GM12872 (cell line): ENCODE measurements at regions not wholly inside any gene's neighbourhood (a gene's known extent, or its start where the extent isn't known, plus 50 kb on each side); places are given as distances from the start of the nearest gene placed in this dataset.

Source experiments
- TF ChIP-seq, protein P1 (sequence below): IDR thresholded peaks from 3 replicates; pipeline ENCODE4 v1.5.1; 2011; ENCODE audit warnings: low read depth, mild to moderate bottlenecking, low read length, moderate library complexity; ENCODE audit not compliant: insufficient read depth

GRCh38 chr5:87154191-87154590 lies 113.5 kb upstream of the RASA1 start:
- TF ChIP-seq, protein P1, sequence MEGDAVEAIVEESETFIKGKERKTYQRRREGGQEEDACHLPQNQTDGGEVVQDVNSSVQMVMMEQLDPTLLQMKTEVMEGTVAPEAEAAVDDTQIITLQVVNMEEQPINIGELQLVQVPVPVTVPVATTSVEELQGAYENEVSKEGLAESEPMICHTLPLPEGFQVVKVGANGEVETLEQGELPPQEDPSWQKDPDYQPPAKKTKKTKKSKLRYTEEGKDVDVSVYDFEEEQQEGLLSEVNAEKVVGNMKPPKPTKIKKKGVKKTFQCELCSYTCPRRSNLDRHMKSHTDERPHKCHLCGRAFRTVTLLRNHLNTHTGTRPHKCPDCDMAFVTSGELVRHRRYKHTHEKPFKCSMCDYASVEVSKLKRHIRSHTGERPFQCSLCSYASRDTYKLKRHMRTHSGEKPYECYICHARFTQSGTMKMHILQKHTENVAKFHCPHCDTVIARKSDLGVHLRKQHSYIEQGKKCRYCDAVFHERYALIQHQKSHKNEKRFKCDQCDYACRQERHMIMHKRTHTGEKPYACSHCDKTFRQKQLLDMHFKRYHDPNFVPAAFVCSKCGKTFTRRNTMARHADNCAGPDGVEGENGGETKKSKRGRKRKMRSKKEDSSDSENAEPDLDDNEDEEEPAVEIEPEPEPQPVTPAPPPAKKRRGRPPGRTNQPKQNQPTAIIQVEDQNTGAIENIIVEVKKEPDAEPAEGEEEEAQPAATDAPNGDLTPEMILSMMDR: no peak

- TF ChIP-seq, protein P1: no peak
Observed at GRCh38 chr5:87155106-87155505, 112.6 kb upstream of the RASA1 start.

DNA sequence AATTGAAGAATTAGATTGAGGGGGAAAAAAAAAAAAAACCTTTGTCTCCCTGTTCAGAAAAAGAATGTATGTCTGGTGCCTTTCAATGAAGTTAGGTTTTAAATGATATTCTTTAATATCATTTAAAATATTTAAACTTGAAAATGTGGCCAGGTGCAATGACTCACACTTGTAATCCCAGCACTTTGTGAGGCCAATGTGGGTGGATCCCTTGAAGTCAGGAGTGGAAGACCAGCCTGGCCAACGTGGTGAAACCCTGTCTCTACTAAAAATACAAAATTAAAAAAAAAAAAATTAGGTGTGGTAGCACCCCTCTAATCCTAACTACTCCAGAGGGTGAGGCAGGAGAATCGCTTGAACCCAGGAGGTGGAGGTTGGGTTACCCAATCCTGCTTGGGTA lies 111.1 kb upstream of the RASA1 start:
- TF ChIP-seq, protein P1: no peak

GRCh38 chr5:87164409-87164808 lies 103.3 kb upstream of the RASA1 start:
- TF ChIP-seq, protein P1: no peak

DNA sequence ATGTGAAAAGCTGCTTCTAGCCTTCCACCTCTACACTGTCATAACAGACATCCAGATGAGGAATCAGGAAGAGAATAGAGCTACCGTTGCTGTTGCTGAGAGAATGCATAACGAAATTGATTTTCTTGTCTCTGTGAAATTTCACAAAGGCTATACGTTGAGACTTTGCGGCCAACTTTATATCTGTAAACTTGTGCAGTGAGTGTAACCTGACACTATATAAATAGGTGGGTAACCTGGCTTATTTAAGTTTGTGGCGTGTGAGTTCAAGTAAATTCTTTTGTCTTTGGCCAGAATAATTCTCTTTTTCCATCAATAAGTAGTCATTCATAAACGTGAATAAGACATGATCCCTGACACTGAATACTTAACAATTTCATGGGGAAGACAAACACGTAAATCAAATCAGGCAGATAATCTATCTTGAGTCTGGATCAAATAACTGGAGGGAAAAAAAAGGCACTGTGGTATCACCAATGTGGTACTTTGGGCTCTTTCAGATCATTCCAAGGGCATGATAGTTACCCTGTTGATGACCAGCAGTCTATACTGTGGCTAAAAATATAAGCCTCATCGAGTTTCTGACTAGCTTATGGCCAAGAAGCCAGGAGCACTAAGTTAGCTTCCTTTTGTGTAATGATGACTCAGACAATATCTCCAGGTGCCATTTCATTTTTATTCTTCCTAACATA lies 98.2 kb upstream of the RASA1 start:
- TF ChIP-seq, protein P1: no peak

GRCh38 chr5:87170799-87171198 lies 96.9 kb upstream of the RASA1 start:
- TF ChIP-seq, protein P1: no peak

DNA sequence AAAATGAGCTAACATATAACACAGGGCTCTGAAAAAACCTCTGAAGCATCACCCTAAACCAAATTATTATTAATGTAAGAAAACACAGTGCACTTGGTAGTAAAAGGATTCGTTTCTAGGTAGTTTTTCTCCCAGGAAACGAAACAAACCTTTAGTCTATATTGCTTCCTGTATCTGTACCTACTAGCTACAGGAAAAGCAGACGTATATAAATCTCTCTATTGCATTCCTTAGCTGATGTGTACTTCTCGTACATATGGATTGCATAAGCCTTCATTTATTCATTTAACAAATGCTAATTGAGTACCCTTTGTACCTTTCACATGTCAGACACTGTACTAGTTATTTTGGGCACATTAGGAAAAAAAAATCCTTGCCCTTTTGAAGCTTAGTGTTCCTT lies 85.0 kb upstream of the RASA1 start:
- TF ChIP-seq, protein P1: no peak
